ENCODE measurements at regions not wholly inside any gene's neighbourhood (a gene's known extent, or its start where the extent isn't known, plus 50 kb on each side); places are given as distances from the start of the nearest gene placed in this dataset.

DNA sequence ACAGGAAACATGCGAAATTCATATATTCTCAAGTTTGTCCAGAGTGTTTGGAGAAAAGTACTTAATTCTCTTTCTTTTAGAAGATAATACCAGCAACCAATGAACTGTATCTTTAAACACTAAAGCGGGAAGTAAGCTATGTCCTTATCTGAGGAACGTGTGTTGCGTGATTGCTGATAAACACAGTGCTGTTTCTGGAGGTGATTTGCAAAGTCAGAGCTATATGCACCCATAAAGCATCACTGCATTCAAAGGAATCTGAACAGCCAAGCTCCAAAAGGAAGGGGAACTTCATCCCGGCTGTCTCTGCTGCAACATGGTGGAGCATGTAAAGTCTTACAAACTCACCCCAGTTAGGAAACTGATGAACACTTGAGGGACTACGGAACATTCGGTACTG lies 271.7 kb upstream of the FN1 start:
- TF ChIP-seq, protein P1, sequence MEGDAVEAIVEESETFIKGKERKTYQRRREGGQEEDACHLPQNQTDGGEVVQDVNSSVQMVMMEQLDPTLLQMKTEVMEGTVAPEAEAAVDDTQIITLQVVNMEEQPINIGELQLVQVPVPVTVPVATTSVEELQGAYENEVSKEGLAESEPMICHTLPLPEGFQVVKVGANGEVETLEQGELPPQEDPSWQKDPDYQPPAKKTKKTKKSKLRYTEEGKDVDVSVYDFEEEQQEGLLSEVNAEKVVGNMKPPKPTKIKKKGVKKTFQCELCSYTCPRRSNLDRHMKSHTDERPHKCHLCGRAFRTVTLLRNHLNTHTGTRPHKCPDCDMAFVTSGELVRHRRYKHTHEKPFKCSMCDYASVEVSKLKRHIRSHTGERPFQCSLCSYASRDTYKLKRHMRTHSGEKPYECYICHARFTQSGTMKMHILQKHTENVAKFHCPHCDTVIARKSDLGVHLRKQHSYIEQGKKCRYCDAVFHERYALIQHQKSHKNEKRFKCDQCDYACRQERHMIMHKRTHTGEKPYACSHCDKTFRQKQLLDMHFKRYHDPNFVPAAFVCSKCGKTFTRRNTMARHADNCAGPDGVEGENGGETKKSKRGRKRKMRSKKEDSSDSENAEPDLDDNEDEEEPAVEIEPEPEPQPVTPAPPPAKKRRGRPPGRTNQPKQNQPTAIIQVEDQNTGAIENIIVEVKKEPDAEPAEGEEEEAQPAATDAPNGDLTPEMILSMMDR (IDR thresholded peaks at IDR 0.05) = no peak
- no peak for TF ChIP-seq POLR2A (IDR thresholded peaks at IDR 0.05)
- H3K36me3 ChIP-seq = no peaks in the 10 kb centered on the region
- H3K27me3 ChIP-seq = no peaks in the 10 kb centered on the region
- peaks cover 0 to 30% (median 11%) of the 10 kb centered on the region in 3 donors for H3K4me1 ChIP-seq
- no peak overlapping the region for H3K27ac ChIP-seq
- H3K9me3 ChIP-seq = no peaks in the 10 kb centered on the region
- intact Hi-C loops (cut with DNase I) = no loop called here
- WGBS, 2 donors = 89 to 92% methylated on average over 7 of the region's 7 CpGs
- H3K4me3 ChIP-seq = no peak overlapping the region
- DNase-seq = no peak

- Histone ChIP-seq H3K36me3 (no peaks in the 10 kb centered on the region), H3K9me3 (no peaks in the 10 kb centered on the region), H3K4me1 (peaks cover 0 to 16% (median 0%) of the 10 kb centered on the region in 3 donors), H3K4me3 (no peak overlapping the region), H3K27ac (peak overlapping the region in 2 of 4 donors; percentile 10 to 46), H3K27me3 (no peaks in the 10 kb centered on the region)
- DNase-seq = no peak
- 22 to 29% methylated on average over 2 of the region's 2 CpGs for WGBS, 2 donors
- TF ChIP-seq, protein P1 (IDR thresholded peaks at IDR 0.05) = no peak
- TF ChIP-seq POLR2A (IDR thresholded peaks at IDR 0.05) = no peak
- intact Hi-C loops (cut with DNase I) = no loop called here
Observed at GRCh38 chr2:215705771-215706361, 270.0 kb upstream of the FN1 start.

DNA sequence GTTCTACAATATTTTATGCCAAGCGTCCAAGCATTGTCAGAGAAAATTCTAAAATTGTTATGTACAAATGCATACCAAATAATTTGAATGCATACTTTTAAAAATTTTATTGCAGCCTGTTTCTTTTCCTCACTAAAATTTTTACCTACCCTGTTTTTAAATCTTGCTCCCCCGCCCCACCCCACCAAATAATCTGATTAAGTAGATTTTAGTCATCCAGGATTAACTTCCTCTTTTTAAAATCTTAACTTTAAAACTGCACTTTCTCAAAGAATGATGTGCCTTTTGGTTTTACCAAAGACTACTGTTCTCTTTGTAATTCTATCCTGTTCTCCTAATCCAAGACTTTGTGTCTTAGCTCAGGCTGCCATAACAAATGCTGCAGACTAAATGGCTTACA lies 269.4 kb upstream of the FN1 start:
- intact Hi-C loops (cut with DNase I) = no loop called here
- TF ChIP-seq POLR2A (IDR thresholded peaks at IDR 0.05) = no peak
- TF ChIP-seq, protein P1 (IDR thresholded peaks at IDR 0.05) = no peak
- no peaks in the 10 kb centered on the region for H3K9me3 ChIP-seq
- peaks cover 0 to 19% (median 0%) of the 10 kb centered on the region in 3 donors for H3K4me1 ChIP-seq
- DNase-seq = no peak
- 71 to 73% methylated on average over 2 of the region's 2 CpGs for WGBS, 2 donors
- no peak overlapping the region for H3K4me3 ChIP-seq
- H3K36me3 ChIP-seq = no peaks in the 10 kb centered on the region
- no peaks in the 10 kb centered on the region for H3K27me3 ChIP-seq
- H3K27ac ChIP-seq = peak overlapping the region in 2 of 4 donors; percentile 10 to 46

DNA sequence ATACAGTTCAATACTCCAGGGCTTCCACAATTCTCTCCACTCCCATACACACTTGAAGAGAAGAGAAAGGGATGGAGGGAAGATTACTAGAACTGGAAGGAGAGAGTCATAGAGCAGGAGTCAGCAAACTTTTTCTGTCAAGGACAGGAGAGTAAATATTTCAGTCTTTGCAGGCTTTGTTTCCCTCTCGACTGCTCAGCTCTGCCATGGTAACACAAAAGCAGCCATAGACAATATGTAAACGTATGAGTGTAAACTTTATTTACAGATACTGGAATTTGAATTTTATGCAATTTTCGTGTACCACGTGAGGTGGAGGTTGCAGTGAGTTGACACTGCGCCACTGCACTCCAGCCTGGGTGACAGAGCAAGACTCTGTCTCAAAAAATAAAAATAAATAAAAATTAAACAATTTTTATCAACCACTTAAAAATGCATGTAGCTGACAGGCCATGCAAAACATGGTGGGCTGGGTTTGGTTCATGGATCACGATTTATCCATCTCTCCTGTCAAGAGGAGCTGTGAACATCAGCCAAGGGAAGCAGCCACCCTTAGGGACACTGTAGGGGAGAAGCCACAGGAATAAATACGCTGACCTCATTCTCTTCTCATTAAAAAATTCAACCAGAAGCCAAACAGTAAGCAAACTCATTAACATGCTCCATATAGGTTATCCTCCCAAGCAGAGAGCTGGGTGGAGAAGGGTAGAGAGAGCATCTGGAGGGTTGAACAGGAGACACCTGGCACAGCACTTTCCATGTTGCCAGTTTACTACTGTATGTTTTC lies 266.4 kb upstream of the FN1 start:
- intact Hi-C loops (cut with DNase I) = no loop called here
- H3K4me3 ChIP-seq = no peak overlapping the region
- TF ChIP-seq, protein P1 (IDR thresholded peaks at IDR 0.05) = no peak
- no peak for TF ChIP-seq POLR2A (IDR thresholded peaks at IDR 0.05)
- no peaks in the 10 kb centered on the region for H3K9me3 ChIP-seq
- WGBS, 2 donors = 66 to 71% methylated on average over 6 of the region's 7 CpGs
- H3K4me1 ChIP-seq = peaks cover 0 to 19% (median 0%) of the 10 kb centered on the region in 3 donors
- no peaks in the 10 kb centered on the region for H3K36me3 ChIP-seq
- DNase-seq = no peak
- no peaks in the 10 kb centered on the region for H3K27me3 ChIP-seq
- peak overlapping the region in 2 of 4 donors; percentile 27 to 44 for H3K27ac ChIP-seq
